ENCODE measurements at regions not wholly inside any gene's neighbourhood (a gene's known extent, or its start where the extent isn't known, plus 50 kb on each side); places are given as distances from the start of the nearest gene placed in this dataset.

DNA sequence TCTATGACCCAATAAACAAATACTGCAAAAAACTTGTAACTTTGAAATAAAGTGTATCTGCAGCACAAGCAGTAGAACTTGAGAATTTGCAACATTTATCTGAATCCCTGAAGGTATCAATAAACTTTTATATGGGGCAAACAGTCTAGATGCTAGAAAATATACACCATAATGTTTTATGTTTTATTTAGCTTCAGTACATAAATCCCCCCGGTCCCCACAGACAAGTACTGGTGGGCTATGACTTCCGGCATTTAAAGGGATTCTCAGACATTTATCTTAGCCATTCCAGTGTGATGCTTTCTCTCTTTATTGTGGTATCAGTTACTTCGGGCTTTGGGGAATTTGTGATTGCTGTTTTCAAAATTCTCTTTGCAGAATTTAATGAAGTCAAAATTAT is 390.4 kb downstream of the SIPA1L2 start:
- no peak for DNase-seq (ENCODE audit: low spot score)
- no peaks in the 10 kb centered on the region for H3K4me1 ChIP-seq (ENCODE audit: insufficient read depth, low read length, poor library complexity, severe bottlenecking)
- no peak overlapping the region for H3K4me3 ChIP-seq (ENCODE audit: low read depth, low read length, poor library complexity, severe bottlenecking)
- no peaks in the 10 kb centered on the region for H3K27me3 ChIP-seq (replicated peaks; ENCODE audit: insufficient read depth, low read depth, low read length, poor library complexity)
- ChIA-PET POLR2A (ENCODE audit: low non-redundant PET) (no interaction called here), CTCF (no interaction called here)
- intact Hi-C loops (cut with micrococcal nuclease; ENCODE audit: unreplicated experiment) = no loop called here
- no peaks in the 10 kb centered on the region for H3K9me3 ChIP-seq (ENCODE audit: low read depth, low read length, poor library complexity, severe bottlenecking)
- no peak overlapping the region for H3K27ac ChIP-seq (ENCODE audit: low read depth, low read length, poor library complexity, severe bottlenecking)
- BruUV-seq (replicated peaks) = no TSS peak
- H3K36me3 ChIP-seq (ENCODE audit: insufficient read depth, low read length, poor library complexity, severe bottlenecking) = no peaks in the 10 kb centered on the region
- TF ChIP-seq, protein P1, sequence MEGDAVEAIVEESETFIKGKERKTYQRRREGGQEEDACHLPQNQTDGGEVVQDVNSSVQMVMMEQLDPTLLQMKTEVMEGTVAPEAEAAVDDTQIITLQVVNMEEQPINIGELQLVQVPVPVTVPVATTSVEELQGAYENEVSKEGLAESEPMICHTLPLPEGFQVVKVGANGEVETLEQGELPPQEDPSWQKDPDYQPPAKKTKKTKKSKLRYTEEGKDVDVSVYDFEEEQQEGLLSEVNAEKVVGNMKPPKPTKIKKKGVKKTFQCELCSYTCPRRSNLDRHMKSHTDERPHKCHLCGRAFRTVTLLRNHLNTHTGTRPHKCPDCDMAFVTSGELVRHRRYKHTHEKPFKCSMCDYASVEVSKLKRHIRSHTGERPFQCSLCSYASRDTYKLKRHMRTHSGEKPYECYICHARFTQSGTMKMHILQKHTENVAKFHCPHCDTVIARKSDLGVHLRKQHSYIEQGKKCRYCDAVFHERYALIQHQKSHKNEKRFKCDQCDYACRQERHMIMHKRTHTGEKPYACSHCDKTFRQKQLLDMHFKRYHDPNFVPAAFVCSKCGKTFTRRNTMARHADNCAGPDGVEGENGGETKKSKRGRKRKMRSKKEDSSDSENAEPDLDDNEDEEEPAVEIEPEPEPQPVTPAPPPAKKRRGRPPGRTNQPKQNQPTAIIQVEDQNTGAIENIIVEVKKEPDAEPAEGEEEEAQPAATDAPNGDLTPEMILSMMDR (conservative IDR thresholded peaks at IDR 0.05; ENCODE audit: low read depth, low read length) = no peak
- no peak for TF ChIP-seq EZH2 (IDR thresholded peaks at IDR 0.05; ENCODE audit: borderline replicate concordance, low read depth, low read length, poor library complexity, severe bottlenecking)

DNA sequence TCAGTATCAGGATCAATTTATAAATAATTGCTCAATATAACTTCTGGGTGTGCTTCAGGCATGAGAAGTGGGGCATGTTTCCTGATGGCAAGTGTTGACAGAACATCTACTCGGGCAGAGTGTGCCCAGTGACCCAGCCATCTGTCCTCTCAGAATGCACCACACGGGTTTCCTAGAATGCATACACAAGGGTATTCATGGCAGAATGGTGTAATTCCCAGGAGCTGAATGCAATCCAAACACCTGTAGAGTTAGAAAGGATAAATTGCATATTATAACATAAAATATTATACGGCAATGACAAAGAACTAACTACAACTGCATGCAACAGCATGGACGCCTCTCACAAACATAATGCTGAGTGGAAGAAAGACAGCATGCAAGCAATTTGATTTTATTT is 391.9 kb downstream of the SIPA1L2 start:
- DNase-seq (ENCODE audit: low spot score) = no peak
- Histone ChIP-seq H3K36me3 (ENCODE audit: insufficient read depth, low read length, poor library complexity, severe bottlenecking) (no peaks in the 10 kb centered on the region), H3K4me1 (ENCODE audit: insufficient read depth, low read length, poor library complexity, severe bottlenecking) (no peaks in the 10 kb centered on the region), H3K4me3 (ENCODE audit: low read depth, low read length, poor library complexity, severe bottlenecking) (no peak overlapping the region), H3K27ac (ENCODE audit: low read depth, low read length, poor library complexity, severe bottlenecking) (no peak overlapping the region), H3K9me3 (ENCODE audit: low read depth, low read length, poor library complexity, severe bottlenecking) (no peaks in the 10 kb centered on the region), H3K27me3 (replicated peaks; ENCODE audit: insufficient read depth, low read depth, low read length, poor library complexity) (no peaks in the 10 kb centered on the region)
- intact Hi-C loops (cut with micrococcal nuclease; ENCODE audit: unreplicated experiment) = no loop called here
- ChIA-PET CTCF (no interaction called here), POLR2A (ENCODE audit: low non-redundant PET) (no interaction called here)
- no TSS peak for BruUV-seq (replicated peaks)
- TF ChIP-seq, protein P1 (conservative IDR thresholded peaks at IDR 0.05; ENCODE audit: low read depth, low read length) = no peak
- no peak for TF ChIP-seq EZH2 (IDR thresholded peaks at IDR 0.05; ENCODE audit: borderline replicate concordance, low read depth, low read length, poor library complexity, severe bottlenecking)

DNA sequence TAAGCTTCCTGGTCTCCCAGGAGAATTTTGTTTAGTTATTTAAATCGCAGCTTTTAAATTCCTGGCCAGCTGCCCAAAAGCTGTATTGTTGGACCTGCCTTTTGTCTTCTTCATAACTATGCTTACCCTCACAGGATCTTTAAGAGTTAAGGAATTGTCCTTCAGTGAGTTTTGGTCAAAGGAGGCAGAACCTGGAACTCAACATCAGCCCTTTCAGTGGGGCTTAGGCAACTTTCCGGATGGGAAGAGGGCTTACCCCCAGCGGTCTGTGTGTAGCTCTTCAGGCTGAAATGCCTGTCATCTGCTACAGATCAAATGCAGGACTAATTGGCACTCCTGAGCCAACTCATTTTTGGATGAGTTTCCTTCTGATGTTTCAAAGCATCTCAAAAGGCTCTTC is 402.6 kb downstream of the SIPA1L2 start:
- Histone ChIP-seq H3K4me1 (ENCODE audit: insufficient read depth, low read length, poor library complexity, severe bottlenecking) (peaks cover 23% of the 10 kb centered on the region), H3K36me3 (ENCODE audit: insufficient read depth, low read length, poor library complexity, severe bottlenecking) (no peaks in the 10 kb centered on the region), H3K27ac (ENCODE audit: low read depth, low read length, poor library complexity, severe bottlenecking) (no peak overlapping the region), H3K4me3 (ENCODE audit: low read depth, low read length, poor library complexity, severe bottlenecking) (no peak overlapping the region), H3K27me3 (replicated peaks; ENCODE audit: insufficient read depth, low read depth, low read length, poor library complexity) (no peaks in the 10 kb centered on the region), H3K9me3 (ENCODE audit: low read depth, low read length, poor library complexity, severe bottlenecking) (no peaks in the 10 kb centered on the region)
- no peak for TF ChIP-seq EZH2 (IDR thresholded peaks at IDR 0.05; ENCODE audit: borderline replicate concordance, low read depth, low read length, poor library complexity, severe bottlenecking)
- TF ChIP-seq, protein P1 (conservative IDR thresholded peaks at IDR 0.05; ENCODE audit: low read depth, low read length) = no peak
- BruUV-seq (replicated peaks) = no TSS peak
- intact Hi-C loops (cut with micrococcal nuclease; ENCODE audit: unreplicated experiment) = no loop called here
- ChIA-PET POLR2A (ENCODE audit: low non-redundant PET) (no interaction called here), CTCF (no interaction called here)
- peak; percentile 59 for DNase-seq (ENCODE audit: low spot score)
